ENCODE measurements at regions not wholly inside any gene's neighbourhood (a gene's known extent, or its start where the extent isn't known, plus 50 kb on each side); places are given as distances from the start of the nearest gene placed in this dataset.

DNA sequence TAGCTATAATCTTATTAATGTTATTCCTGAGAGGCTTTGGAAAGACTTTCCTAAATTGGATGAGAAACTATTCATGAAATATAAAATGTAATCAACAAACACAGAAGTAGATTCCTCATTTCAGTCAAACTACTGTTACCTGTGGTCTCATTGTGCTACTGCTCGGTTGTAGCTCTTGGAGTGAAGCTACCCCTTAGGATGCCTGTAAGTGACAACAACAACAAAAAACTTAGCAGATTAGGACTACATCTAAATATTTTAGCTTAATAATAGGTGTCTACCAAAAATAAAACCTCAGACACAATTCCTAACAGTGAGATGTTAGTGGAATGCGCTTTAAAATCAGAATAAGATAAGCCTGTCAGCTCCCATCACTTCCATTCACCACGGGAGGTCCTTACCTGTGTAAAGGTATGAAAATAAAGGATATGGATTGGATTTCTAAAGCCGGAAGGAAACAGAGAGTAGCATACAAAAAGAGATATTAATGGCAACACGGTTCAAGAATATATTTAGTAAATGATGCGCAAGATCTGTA lies 369.2 kb downstream of the OSTF1 start:
- TF ChIP-seq MAX (IDR thresholded peaks at IDR 0.05; ENCODE audit: insufficient read depth, insufficient read length), result no peak
- TF ChIP-seq CTCF (IDR thresholded peaks at IDR 0.05; ENCODE audit: extremely low read depth in 1 of 2, insufficient read depth in 1 of 2, low read depth in 1 of 2, low read length in 2 of 2), result no peak
- no peak for TF ChIP-seq EZH2 (IDR thresholded peaks at IDR 0.05; ENCODE audit: borderline replicate concordance, low read depth, low read length, severe bottlenecking)
- TF ChIP-seq POLR2AphosphoS5 (IDR thresholded peaks at IDR 0.05; ENCODE audit: insufficient read depth, low read depth, low read length), result no peak
